ENCODE measurements at regions not wholly inside any gene's neighbourhood (a gene's known extent, or its start where the extent isn't known, plus 50 kb on each side); places are given as distances from the start of the nearest gene placed in this dataset.

- Histone ChIP-seq H3K9me3 (no peaks in the 10 kb centered on the region), H3K9me2 (no peaks in the 10 kb centered on the region), H2AFZ (ENCODE audit: low read depth) (no peak overlapping the region), H3F3A (replicated peaks; ENCODE audit: insufficient read depth) (no peaks in the 10 kb centered on the region), H3K4me1 (ENCODE audit: control insufficient read depth in 1 of 2, insufficient read depth in 2 of 2, low read depth in 1 of 2, low read length in 1 of 2) (no peaks in the 10 kb centered on the region), H3K4me3 (ENCODE audit: low read depth in 2 of 2, low read length in 1 of 2) (no peak overlapping the region), H4K20me1 (ENCODE audit: insufficient read depth) (no peaks in the 10 kb centered on the region), H3K4me2 (no peak overlapping the region), H3K27ac (ENCODE audit: low read depth in 2 of 2, low read length in 1 of 2) (no peak overlapping the region), H3K27me3 (ENCODE audit: insufficient read depth) (no peaks in the 10 kb centered on the region), H3K36me3 (replicated peaks in 1 of 2; ENCODE audit: control insufficient read depth in 1 of 2, insufficient read depth in 2 of 2, low read length in 1 of 2) (no peaks in the 10 kb centered on the region), H3K9ac (no peak overlapping the region), H3K79me2 (ENCODE audit: insufficient read depth) (no peaks in the 10 kb centered on the region)
- DNase-seq = peak; percentile 7
- ChIA-PET CTCF (no interaction called here), POLR2A (no interaction called here)
- no peak for TF ChIP-seq PBX3 (IDR thresholded peaks at IDR 0.05)
- TF ChIP-seq, protein P1, sequence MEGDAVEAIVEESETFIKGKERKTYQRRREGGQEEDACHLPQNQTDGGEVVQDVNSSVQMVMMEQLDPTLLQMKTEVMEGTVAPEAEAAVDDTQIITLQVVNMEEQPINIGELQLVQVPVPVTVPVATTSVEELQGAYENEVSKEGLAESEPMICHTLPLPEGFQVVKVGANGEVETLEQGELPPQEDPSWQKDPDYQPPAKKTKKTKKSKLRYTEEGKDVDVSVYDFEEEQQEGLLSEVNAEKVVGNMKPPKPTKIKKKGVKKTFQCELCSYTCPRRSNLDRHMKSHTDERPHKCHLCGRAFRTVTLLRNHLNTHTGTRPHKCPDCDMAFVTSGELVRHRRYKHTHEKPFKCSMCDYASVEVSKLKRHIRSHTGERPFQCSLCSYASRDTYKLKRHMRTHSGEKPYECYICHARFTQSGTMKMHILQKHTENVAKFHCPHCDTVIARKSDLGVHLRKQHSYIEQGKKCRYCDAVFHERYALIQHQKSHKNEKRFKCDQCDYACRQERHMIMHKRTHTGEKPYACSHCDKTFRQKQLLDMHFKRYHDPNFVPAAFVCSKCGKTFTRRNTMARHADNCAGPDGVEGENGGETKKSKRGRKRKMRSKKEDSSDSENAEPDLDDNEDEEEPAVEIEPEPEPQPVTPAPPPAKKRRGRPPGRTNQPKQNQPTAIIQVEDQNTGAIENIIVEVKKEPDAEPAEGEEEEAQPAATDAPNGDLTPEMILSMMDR (IDR thresholded peaks at IDR 0.05) = peak; percentile 37; the same call in 1 of the 2 replicates
- TF ChIP-seq JUND (IDR thresholded peaks at IDR 0.05) = no peak
- no peak for TF ChIP-seq RFX5 (IDR thresholded peaks at IDR 0.05; ENCODE audit: low read length)
- TF ChIP-seq NRF1 (IDR thresholded peaks at IDR 0.05; ENCODE audit: low read depth, low read length) = no peak
- no peak for TF ChIP-seq MEF2A (IDR thresholded peaks at IDR 0.05; ENCODE audit: borderline replicate concordance, low read depth)
- TF ChIP-seq RAD21 (IDR thresholded peaks at IDR 0.05; ENCODE audit: low read length) = no peak
- TF ChIP-seq, protein P2, sequence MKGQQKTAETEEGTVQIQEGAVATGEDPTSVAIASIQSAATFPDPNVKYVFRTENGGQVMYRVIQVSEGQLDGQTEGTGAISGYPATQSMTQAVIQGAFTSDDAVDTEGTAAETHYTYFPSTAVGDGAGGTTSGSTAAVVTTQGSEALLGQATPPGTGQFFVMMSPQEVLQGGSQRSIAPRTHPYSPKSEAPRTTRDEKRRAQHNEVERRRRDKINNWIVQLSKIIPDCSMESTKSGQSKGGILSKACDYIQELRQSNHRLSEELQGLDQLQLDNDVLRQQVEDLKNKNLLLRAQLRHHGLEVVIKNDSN (IDR thresholded peaks at IDR 0.05; ENCODE audit: borderline replicate concordance, low read depth) = no peak
These were observed 1672.0 kb upstream of the CDH9 start for GRCh38 chr5:28710360-28710759.

DNA sequence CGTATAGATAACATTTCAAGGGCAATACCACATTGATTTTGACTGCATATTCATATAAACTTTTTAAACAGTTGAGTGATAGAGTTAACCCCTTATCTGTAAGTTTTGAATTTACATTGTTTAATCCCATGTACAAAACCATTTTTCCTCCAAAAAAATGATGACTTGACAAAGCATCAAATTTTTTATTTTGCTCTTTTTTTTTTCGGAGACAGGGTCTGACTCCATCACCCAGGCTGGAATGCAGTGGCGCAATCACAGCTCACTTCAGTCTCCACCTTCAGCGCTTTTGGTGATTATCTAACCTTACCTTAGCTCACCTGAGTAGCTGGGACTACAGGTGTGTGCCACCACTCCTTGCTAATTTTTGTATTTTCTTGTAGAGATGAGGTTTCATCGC, 1670.1 kb upstream of the CDH9 start:
- H3K9me2 ChIP-seq = no peaks in the 10 kb centered on the region
- H3K4me3 ChIP-seq (ENCODE audit: low read depth in 2 of 2, low read length in 1 of 2) = no peak overlapping the region
- H3K4me1 ChIP-seq (ENCODE audit: control insufficient read depth in 1 of 2, insufficient read depth in 2 of 2, low read depth in 1 of 2, low read length in 1 of 2) = no peaks in the 10 kb centered on the region
- CTCF ChIA-PET = no interaction called here
- H3K9ac ChIP-seq = no peak overlapping the region
- no peaks in the 10 kb centered on the region for H3K79me2 ChIP-seq (ENCODE audit: insufficient read depth)
- H3K27ac ChIP-seq (ENCODE audit: low read depth in 2 of 2, low read length in 1 of 2) = no peak overlapping the region
- H3K36me3 ChIP-seq (replicated peaks in 1 of 2; ENCODE audit: control insufficient read depth in 1 of 2, insufficient read depth in 2 of 2, low read length in 1 of 2) = no peaks in the 10 kb centered on the region
- POLR2A ChIA-PET = no interaction called here
- no peak for TF ChIP-seq EP300 (IDR thresholded peaks at IDR 0.05; ENCODE audit: borderline replicate concordance in 1 of 2, low read depth in 1 of 2, low read length in 1 of 2)
- TF ChIP-seq, protein P3, sequence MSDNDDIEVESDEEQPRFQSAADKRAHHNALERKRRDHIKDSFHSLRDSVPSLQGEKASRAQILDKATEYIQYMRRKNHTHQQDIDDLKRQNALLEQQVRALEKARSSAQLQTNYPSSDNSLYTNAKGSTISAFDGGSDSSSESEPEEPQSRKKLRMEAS (IDR thresholded peaks at IDR 0.05; ENCODE audit: low read depth) = no peak
- no peak for TF ChIP-seq NRF1 (IDR thresholded peaks at IDR 0.05; ENCODE audit: low read depth, low read length)
- TF ChIP-seq RCOR1 (IDR thresholded peaks at IDR 0.05; ENCODE audit: low read length) = no peak
- TF ChIP-seq SMC3 (IDR thresholded peaks at IDR 0.05; ENCODE audit: low read depth, low read length) = no peak
- TF ChIP-seq GATA2 (CRISPR knock-in tag; IDR thresholded peaks at IDR 0.05) = no peak
- no peak for TF ChIP-seq MXI1 (IDR thresholded peaks at IDR 0.05; ENCODE audit: low read depth, low read length)
- no peak for TF ChIP-seq GABPA (IDR thresholded peaks at IDR 0.05; ENCODE audit: low read depth)
- TF ChIP-seq POLR2AphosphoS5 (IDR thresholded peaks at IDR 0.05; ENCODE audit: low read depth, low read length) = no peak
- TF ChIP-seq FOXJ3 (CRISPR knock-in tag; IDR thresholded peaks at IDR 0.05) = no peak
- no peak for TF ChIP-seq FOSL2 (IDR thresholded peaks at IDR 0.05; ENCODE audit: borderline replicate concordance, low read depth)
- TF ChIP-seq, protein P1 (IDR thresholded peaks at IDR 0.05) = no peak
- TF ChIP-seq, protein P4, sequence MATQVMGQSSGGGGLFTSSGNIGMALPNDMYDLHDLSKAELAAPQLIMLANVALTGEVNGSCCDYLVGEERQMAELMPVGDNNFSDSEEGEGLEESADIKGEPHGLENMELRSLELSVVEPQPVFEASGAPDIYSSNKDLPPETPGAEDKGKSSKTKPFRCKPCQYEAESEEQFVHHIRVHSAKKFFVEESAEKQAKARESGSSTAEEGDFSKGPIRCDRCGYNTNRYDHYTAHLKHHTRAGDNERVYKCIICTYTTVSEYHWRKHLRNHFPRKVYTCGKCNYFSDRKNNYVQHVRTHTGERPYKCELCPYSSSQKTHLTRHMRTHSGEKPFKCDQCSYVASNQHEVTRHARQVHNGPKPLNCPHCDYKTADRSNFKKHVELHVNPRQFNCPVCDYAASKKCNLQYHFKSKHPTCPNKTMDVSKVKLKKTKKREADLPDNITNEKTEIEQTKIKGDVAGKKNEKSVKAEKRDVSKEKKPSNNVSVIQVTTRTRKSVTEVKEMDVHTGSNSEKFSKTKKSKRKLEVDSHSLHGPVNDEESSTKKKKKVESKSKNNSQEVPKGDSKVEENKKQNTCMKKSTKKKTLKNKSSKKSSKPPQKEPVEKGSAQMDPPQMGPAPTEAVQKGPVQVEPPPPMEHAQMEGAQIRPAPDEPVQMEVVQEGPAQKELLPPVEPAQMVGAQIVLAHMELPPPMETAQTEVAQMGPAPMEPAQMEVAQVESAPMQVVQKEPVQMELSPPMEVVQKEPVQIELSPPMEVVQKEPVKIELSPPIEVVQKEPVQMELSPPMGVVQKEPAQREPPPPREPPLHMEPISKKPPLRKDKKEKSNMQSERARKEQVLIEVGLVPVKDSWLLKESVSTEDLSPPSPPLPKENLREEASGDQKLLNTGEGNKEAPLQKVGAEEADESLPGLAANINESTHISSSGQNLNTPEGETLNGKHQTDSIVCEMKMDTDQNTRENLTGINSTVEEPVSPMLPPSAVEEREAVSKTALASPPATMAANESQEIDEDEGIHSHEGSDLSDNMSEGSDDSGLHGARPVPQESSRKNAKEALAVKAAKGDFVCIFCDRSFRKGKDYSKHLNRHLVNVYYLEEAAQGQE (IDR thresholded peaks at IDR 0.05; ENCODE audit: low read depth, low read length) = no peak
- TF ChIP-seq YY1 (IDR thresholded peaks at IDR 0.05; ENCODE audit: low read depth) = no peak
- no peaks in the 10 kb centered on the region for H3F3A ChIP-seq (replicated peaks; ENCODE audit: insufficient read depth)
- H4K20me1 ChIP-seq (ENCODE audit: insufficient read depth) = no peaks in the 10 kb centered on the region
- no peak overlapping the region for H2AFZ ChIP-seq (ENCODE audit: low read depth)
- H3K9me3 ChIP-seq = no peaks in the 10 kb centered on the region
- 17% methylated on average over 5 of the region's 5 CpGs for WGBS (ENCODE audit: low lambda C conversion rate)
- no peak overlapping the region for H3K4me2 ChIP-seq
- H3K27me3 ChIP-seq (ENCODE audit: insufficient read depth) = no peaks in the 10 kb centered on the region
- DNase-seq = no peak

All from SK-N-SH (cell line).